H1 (cell line): ENCODE measurements at regions not wholly inside any gene's neighbourhood (a gene's known extent, or its start where the extent isn't known, plus 50 kb on each side); places are given as distances from the start of the nearest gene placed in this dataset.

ENCODE experiments used
- CTCF ChIA-PET: fragments of 300-600 bp; sonication (Branson Sonifier 250); formaldehyde crosslinking; loops from one replicate; lab custom pipeline; 2021; ENCODE audit not compliant: partially characterized antibody; lab: Charles Lee
- POLR2A ChIA-PET: fragments of 300-600 bp; sonication (Branson Sonifier 250); formaldehyde crosslinking; loops from one replicate; lab custom pipeline; 2021; ENCODE audit warnings: inconsistent platforms; ENCODE audit not compliant: partially characterized antibody; lab: Charles Lee
- DNase-seq, 2 experiments: peaks; one replicate each; pipeline versions ENCODE4 v3.0.0 to v3.0.0-alpha.2; 2010 to 2022; ENCODE audit warnings: low spot score in 2 of 2, low read depth in 1 of 2, mixed read lengths in 1 of 2
- FAIRE-seq: peaks from 2 replicates; lab custom pipeline; 2011; peaks lifted over from hg19 to GRCh38; lab: Jason Lieb, UNC
- H2AFZ ChIP-seq: 2 replicates; pipeline ENCODE4 v1.8.1; 2012; ENCODE audit warnings: low read length, inconsistent platforms
- H2AK5ac ChIP-seq: 2 replicates; pipeline ENCODE4 v1.6.1; 2013; ENCODE audit warnings: low read depth, low read length
- H2BK120ac ChIP-seq: replicated peaks from 2 replicates; pipeline ENCODE3; 2013; ENCODE audit warnings: low read depth, low read length, inconsistent platforms
- H2BK12ac ChIP-seq: 2 replicates; pipeline ENCODE4 v1.6.1; 2013; ENCODE audit warnings: low read depth, low read length
- H2BK15ac ChIP-seq: 2 replicates; pipeline ENCODE4 v1.6.1; 2013; ENCODE audit warnings: low read length
- H2BK20ac ChIP-seq: 2 replicates; pipeline ENCODE4 v1.6.1; 2013; ENCODE audit warnings: low read length
- H2BK5ac ChIP-seq: 2 replicates; pipeline ENCODE4 v1.6.1; 2013; ENCODE audit warnings: low read depth, low read length
- H3K14ac ChIP-seq: 2 replicates; pipeline ENCODE4 v1.6.1; 2013; ENCODE audit warnings: inconsistent platforms; ENCODE audit not compliant: insufficient read length
- H3K18ac ChIP-seq: 2 replicates; pipeline ENCODE4 v1.6.1; 2013; ENCODE audit warnings: low read length; ENCODE audit errors: extremely low read depth
- H3K23ac ChIP-seq: 2 replicates; pipeline ENCODE4 v1.6.1; 2013; ENCODE audit warnings: inconsistent platforms; ENCODE audit not compliant: insufficient read length
- H3K23me2 ChIP-seq: 2 replicates; pipeline ENCODE4 v1.6.1; 2013; ENCODE audit warnings: low read depth, low read length
- H3K27ac ChIP-seq: 2 replicates; pipeline ENCODE4 v1.6.1; 2011; ENCODE audit warnings: low read depth, low read length, inconsistent platforms
- H3K27me3 ChIP-seq, 4 experiments: replicated peaks in 1 of 4; 1 replicate in 1 of 4; 2 replicates in 3 of 4; pipeline versions ENCODE4 v1.6.1 to v1.8.1; 2011 to 2013; ENCODE audit warnings: low read length in 3 of 4, mild to moderate bottlenecking in 3 of 4, inconsistent platforms in 2 of 4, mixed read lengths in 2 of 4, moderate library complexity in 1 of 4; ENCODE audit not compliant: control insufficient read depth in 3 of 4, insufficient read depth in 3 of 4; ENCODE audit errors: extremely low read depth in 1 of 4
- H3K36me3 ChIP-seq, 4 experiments: 2 replicates each; pipeline versions ENCODE4 v1.6.1 to v1.8.1; 2011 to 2013; ENCODE audit warnings: mild to moderate bottlenecking in 4 of 4, low read length in 3 of 4, moderate library complexity in 2 of 4, control low read depth in 1 of 4, inconsistent platforms in 1 of 4; ENCODE audit not compliant: insufficient read depth in 4 of 4, control insufficient read depth in 2 of 4
- H3K4ac ChIP-seq: replicated peaks from 2 replicates; pipeline ENCODE3; 2013; ENCODE audit warnings: low read length, low read depth, mixed read lengths, inconsistent platforms; ENCODE audit not compliant: insufficient read length
- H3K4me1 ChIP-seq, 4 experiments: replicated peaks in 1 of 4; 1 replicate in 1 of 4; 2 replicates in 3 of 4; pipeline versions ENCODE4 v1.6.1 to v1.8.1; 2011 to 2013; ENCODE audit warnings: low read length in 3 of 4, inconsistent platforms in 2 of 4, mixed read lengths in 1 of 4; ENCODE audit not compliant: insufficient read depth in 4 of 4, control insufficient read depth in 3 of 4
- H3K4me2 ChIP-seq, 2 experiments: 2 replicates each; pipeline versions ENCODE4 v1.6.1 to v1.8.1; 2011 to 2013; ENCODE audit warnings: low read depth in 2 of 2, low read length in 2 of 2, control low read depth in 1 of 2, inconsistent platforms in 1 of 2, mild to moderate bottlenecking in 1 of 2; ENCODE audit not compliant: insufficient read depth in 1 of 2
- H3K4me3 ChIP-seq, 4 experiments: fragments of 200-600, 300-600 bp in 1 of 4; sonication (generic), shearing (Covaris generic), sonication (Bioruptor Twin) in 1 of 4; 2 replicates each; pipeline versions ENCODE4 v1.5.1 to v1.8.1; 2011 to 2016; ENCODE audit warnings: low read length in 4 of 4, low read depth in 3 of 4, control low read depth in 2 of 4, inconsistent platforms in 2 of 4, mild to moderate bottlenecking in 2 of 4, mixed read lengths in 1 of 4, moderate library complexity in 1 of 4; ENCODE audit not compliant: insufficient read depth in 2 of 4; ENCODE audit errors: extremely low read depth in 1 of 4
- H3K56ac ChIP-seq: replicated peaks from 2 replicates; pipeline ENCODE3; 2013; ENCODE audit warnings: low read depth, mild to moderate bottlenecking, mixed read lengths, low read length, inconsistent platforms; ENCODE audit not compliant: insufficient read length
- H3K79me1 ChIP-seq: 2 replicates; pipeline ENCODE4 v1.6.1; 2013; ENCODE audit warnings: low read depth, low read length, control low read depth
- H3K79me2 ChIP-seq, 2 experiments: 2 replicates each; pipeline versions ENCODE4 v1.6.1 to v1.8.1; 2012 to 2013; ENCODE audit warnings: low read length in 2 of 2, mild to moderate bottlenecking in 2 of 2, inconsistent platforms in 1 of 2; ENCODE audit not compliant: insufficient read depth in 2 of 2, control insufficient read depth in 1 of 2
- H3K9ac ChIP-seq, 4 experiments: replicated peaks in 1 of 4; 1 replicate in 1 of 4; 2 replicates in 3 of 4; pipeline versions ENCODE4 v1.6.1 to v1.8.1; 2011 to 2013; ENCODE audit warnings: low read depth in 3 of 4, low read length in 3 of 4, control low read depth in 2 of 4, mild to moderate bottlenecking in 2 of 4, moderate library complexity in 2 of 4, inconsistent platforms in 1 of 4; ENCODE audit errors: extremely low read depth in 1 of 4
- H3K9me3 ChIP-seq, 2 experiments: 2 replicates each; pipeline versions ENCODE4 v1.6.1 to v1.8.1; 2012 to 2013; ENCODE audit warnings: mild to moderate bottlenecking in 2 of 2, moderate library complexity in 2 of 2, control low read depth in 1 of 2, inconsistent platforms in 1 of 2, low read depth in 1 of 2, low read length in 1 of 2, mixed read lengths in 1 of 2; ENCODE audit not compliant: insufficient read depth in 2 of 2
- H4K20me1 ChIP-seq, 2 experiments: replicated peaks in 1 of 2; 2 replicates each; pipeline versions ENCODE3 to v1.8.1; 2011 to 2013; ENCODE audit warnings: inconsistent platforms in 2 of 2, low read length in 2 of 2, mild to moderate bottlenecking in 1 of 2; ENCODE audit not compliant: insufficient read depth in 2 of 2, control insufficient read depth in 1 of 2
- H4K5ac ChIP-seq: 2 replicates; pipeline ENCODE4 v1.6.1; 2013; ENCODE audit warnings: low read length, low read depth, mixed read lengths, inconsistent platforms; ENCODE audit not compliant: insufficient read length
- H4K8ac ChIP-seq: 2 replicates; pipeline ENCODE4 v1.8.0; 2013; ENCODE audit warnings: mild to moderate bottlenecking, moderate library complexity, low read length, inconsistent platforms; ENCODE audit not compliant: insufficient read depth; ENCODE audit errors: extremely low read depth
- H4K91ac ChIP-seq: replicated peaks from 2 replicates; pipeline ENCODE3; 2013; ENCODE audit warnings: low read length, mixed read lengths, inconsistent platforms; ENCODE audit not compliant: insufficient read length
- ATF2 ChIP-seq: IDR thresholded peaks from 2 replicates; pipeline ENCODE4 v1.6.1; 2012; ENCODE audit warnings: low read length, inconsistent platforms
- BRCA1 ChIP-seq: IDR thresholded peaks from 2 replicates; pipeline ENCODE4 v1.6.1; 2012; ENCODE audit warnings: low read depth, low read length, improper control_type of control experiment
- CEBPB ChIP-seq: IDR thresholded peaks from 2 replicates; pipeline ENCODE4 v1.6.1; 2012; ENCODE audit warnings: low read depth, low read length
- CTCF ChIP-seq, 3 experiments: IDR thresholded peaks; 1 replicate in 2 of 3; 2 replicates in 1 of 3; pipeline versions ENCODE4 v1.5.1 to v1.6.1; 2011; ENCODE audit warnings: low read length in 3 of 3, mild to moderate bottlenecking in 3 of 3, inconsistent platforms in 2 of 3, low read depth in 1 of 3, moderate library complexity in 1 of 3; ENCODE audit not compliant: insufficient read depth in 1 of 3; ENCODE audit errors: control extremely low read depth in 1 of 3
- GABPA ChIP-seq: IDR thresholded peaks from 2 replicates; pipeline ENCODE4 v1.6.1; 2011; ENCODE audit warnings: mild to moderate bottlenecking, low read length, moderate library complexity, borderline replicate concordance; ENCODE audit not compliant: insufficient read depth
- HDAC2 ChIP-seq, 2 experiments: fragments of 300-600 bp in 1 of 2; sonication (generic) in 1 of 2; IDR thresholded peaks; 2 replicates each; pipeline ENCODE4 v1.6.1; 2011 to 2012; ENCODE audit warnings: low read depth in 2 of 2, low read length in 2 of 2, mild to moderate bottlenecking in 2 of 2, moderate library complexity in 2 of 2, borderline replicate concordance in 1 of 2, inconsistent platforms in 1 of 2
- HDAC6 ChIP-seq: IDR thresholded peaks from one replicate; pipeline ENCODE4 v1.7.1; 2012; ENCODE audit warnings: low read depth, mild to moderate bottlenecking, inconsistent platforms, low read length, moderate library complexity
- MAFK ChIP-seq: IDR thresholded peaks from 2 replicates; pipeline ENCODE4 v1.6.1; 2012; ENCODE audit warnings: low read depth, mild to moderate bottlenecking, improper control_type of control experiment, low read length
- NANOG ChIP-seq: IDR thresholded peaks from 2 replicates; pipeline ENCODE4 v1.6.1; 2011; ENCODE audit warnings: low read length, low read depth, mild to moderate bottlenecking, inconsistent platforms; ENCODE audit not compliant: insufficient read depth, poor library complexity, severe bottlenecking
- ZNF274 ChIP-seq: IDR thresholded peaks from 2 replicates; pipeline ENCODE4 v1.7.0; 2012; ENCODE audit warnings: low read length, borderline replicate concordance; ENCODE audit errors: extremely low read depth
- WGBS, 2 experiments: shearing (Covaris generic) in 1 of 2; methylation state at CpG; one replicate each; pipeline versions ENCODE4 v1.1.6 to v1.1.7; 2013 to 2015; ENCODE audit warnings: low lambda C conversion rate in 2 of 2, mixed read lengths in 2 of 2, inconsistent platforms in 1 of 2, low coverage in 1 of 2, missing lambda C conversion rate in 1 of 2; ENCODE audit not compliant: insufficient replicate concordance in 2 of 2, insufficient coverage in 1 of 2, insufficient read length in 1 of 2; ENCODE audit errors: extremely low coverage in 1 of 2, missing lambda C conversion rate in 1 of 2; 5-methylcytosine and 5-hydroxymethylcytosine counted together

- no peak overlapping the region for H2AFZ ChIP-seq
- H2AK5ac ChIP-seq = no peak overlapping the region
- FAIRE-seq (no peak), DNase-seq (no peak)
- no peaks in the 10 kb centered on the region for H4K20me1 ChIP-seq
- H2BK20ac ChIP-seq = no peak overlapping the region
- H3K14ac ChIP-seq = no peak overlapping the region
- H2BK12ac ChIP-seq = no peak overlapping the region
- no peak overlapping the region for H3K27ac ChIP-seq
- no peak overlapping the region for H4K8ac ChIP-seq
- no peak overlapping the region for H3K9ac ChIP-seq
- H3K56ac ChIP-seq = no peak overlapping the region
- H4K91ac ChIP-seq = no peak overlapping the region
- no peaks in the 10 kb centered on the region for H3K4me1 ChIP-seq
- H3K23me2 ChIP-seq = no peaks in the 10 kb centered on the region
- H3K79me2 ChIP-seq = no peaks in the 10 kb centered on the region
- H3K79me1 ChIP-seq = no peaks in the 10 kb centered on the region
- no peak overlapping the region for H3K4me2 ChIP-seq
- H3K27me3 ChIP-seq = no peaks in the 10 kb centered on the region
- ChIA-PET POLR2A (no interaction called here), CTCF (interaction anchor here (0.7 to 1.5 kb wide), 2 partner anchors 11 to 378 kb away, joined by 3 read pairs; no protein-coding TSS in a partner anchor)
- no peak overlapping the region for H4K5ac ChIP-seq
- WGBS, 2 experiments = 83% methylated on average over 3 of the region's 3 CpGs; no CpG with 5 or more reads in 1 of the 2 experiments
- H2BK120ac ChIP-seq = no peak overlapping the region
- H3K9me3 ChIP-seq = no peaks in the 10 kb centered on the region
- no peaks in the 10 kb centered on the region for H3K36me3 ChIP-seq
- no peak overlapping the region for H2BK5ac ChIP-seq
- H3K23ac ChIP-seq = no peak overlapping the region
- no peak overlapping the region for H3K18ac ChIP-seq
- no peak overlapping the region for H3K4me3 ChIP-seq
- H3K4ac ChIP-seq = no peak overlapping the region
- no peak overlapping the region for H2BK15ac ChIP-seq
- no peak for TF ChIP-seq CEBPB
- no peak for TF ChIP-seq BRCA1
- TF ChIP-seq GABPA = no peak
- no peak for TF ChIP-seq ATF2
- no peak for TF ChIP-seq HDAC6
- no peak for TF ChIP-seq MAFK
- TF ChIP-seq HDAC2 (IDR thresholded peaks at IDR 0.05; ENCODE audit: borderline replicate concordance in 1 of 2, low read depth in 2 of 2, low read length in 2 of 2) = no peak
- TF ChIP-seq ZNF274 = no peak
- no peak for TF ChIP-seq CTCF (IDR thresholded peaks at IDR 0.05; ENCODE audit: control extremely low read depth in 1 of 3, insufficient read depth in 1 of 3, low read depth in 1 of 3, low read length in 3 of 3)
- TF ChIP-seq NANOG = no peak
Measured at GRCh38 chrX:65601126-65601525, 66.3 kb upstream of the MSN start.
